Tibial nerve (tissue), 3 donors: ENCODE measurements at regions not wholly inside any gene's neighbourhood (a gene's known extent, or its start where the extent isn't known, plus 50 kb on each side); places are given as distances from the start of the nearest gene placed in this dataset.

Experiments
- CTCF ChIP-seq, 5 experiments: fragments of 200-600 bp in 3 of 5; fragments of 450-650 bp in 2 of 5; sonication (generic) in 3 of 5; IDR thresholded peaks; one replicate each; pipeline ENCODE4 v1.5.1; 2016 to 2019; ENCODE audit warnings: antibody characterized with exemption in 5 of 5, mild to moderate bottlenecking in 3 of 5, moderate library complexity in 2 of 5
- POLR2A ChIP-seq, 2 donors: fragments of 450-650 bp; IDR thresholded peaks; one replicate each; pipeline ENCODE4 v1.6.1; 2017; ENCODE audit warnings: antibody characterized with exemption in 2 of 2, mild to moderate bottlenecking in 2 of 2, moderate library complexity in 2 of 2

GRCh38 chr10:33914746-33915145 lies 580.3 kb upstream of the NRP1 start:
- TF ChIP-seq CTCF (IDR thresholded peaks at IDR 0.05) (no peak), POLR2A (IDR thresholded peaks at IDR 0.05) (no peak)
